CD8-positive, alpha-beta memory T cell (primary cell): ENCODE measurements at regions not wholly inside any gene's neighbourhood (a gene's known extent, or its start where the extent isn't known, plus 50 kb on each side); places are given as distances from the start of the nearest gene placed in this dataset.
A peak's percentile ranks its signal among the peaks of the same experiment; 100 is the strongest.

ENCODE experiments used
- CTCF ChIA-PET: fragments of 350-600 bp; sonication (Branson Sonifier 250); formaldehyde crosslinking; loops from one replicate; lab custom pipeline; 2021; ENCODE audit warnings: antibody characterized with exemption; lab: Charles Lee
- POLR2A ChIA-PET: fragments of 350-600 bp; sonication (Branson Sonifier 250); formaldehyde crosslinking; loops from one replicate; lab custom pipeline; 2021; ENCODE audit warnings: antibody characterized with exemption; lab: Charles Lee
- DNase-seq, 5 donors: peaks; one replicate each; pipeline versions ENCODE4 v3.0.0 to v3.0.0-alpha.2; 2020 to 2022; ENCODE audit warnings: mixed read lengths in 1 of 5
- H3K27ac ChIP-seq: one replicate; pipeline ENCODE4 v1.7.0; 2013; ENCODE audit warnings: low read depth, mild to moderate bottlenecking, low read length, moderate library complexity
- H3K27me3 ChIP-seq: 2 replicates; pipeline ENCODE4 v1.7.0; 2013; ENCODE audit warnings: low read length, mild to moderate bottlenecking; ENCODE audit not compliant: insufficient read depth, poor library complexity, severe bottlenecking
- H3K36me3 ChIP-seq: 2 replicates; pipeline ENCODE4 v1.7.0; 2013; ENCODE audit warnings: mild to moderate bottlenecking, low read length, moderate library complexity; ENCODE audit not compliant: insufficient read depth
- H3K4me1 ChIP-seq: 2 replicates; pipeline ENCODE4 v1.7.0; 2013; ENCODE audit warnings: mild to moderate bottlenecking, low read length, moderate library complexity; ENCODE audit not compliant: insufficient read depth
- H3K4me3 ChIP-seq: 2 replicates; pipeline ENCODE4 v1.7.0; 2013; ENCODE audit warnings: mild to moderate bottlenecking, low read length
- H3K9me3 ChIP-seq: 2 replicates; pipeline ENCODE4 v1.7.0; 2013; ENCODE audit warnings: mild to moderate bottlenecking, low read length
- H3K27ac Mint-ChIP-seq, 8 donors: one replicate each; pipeline ENCODE4 v1.8.0; 2020 to 2021; ENCODE audit warnings: mixed read lengths in 8 of 8, mild to moderate bottlenecking in 6 of 8, inconsistent platforms in 3 of 8, moderate library complexity in 3 of 8
- H3K27me3 Mint-ChIP-seq, 2 donors: one replicate each; pipeline ENCODE4 v1.8.0; 2020 to 2021; ENCODE audit warnings: mixed read lengths in 2 of 2, mild to moderate bottlenecking in 1 of 2, moderate library complexity in 1 of 2
- H3K36me3 Mint-ChIP-seq, 3 donors: one replicate each; pipeline ENCODE4 v1.8.0; 2020 to 2021; ENCODE audit warnings: mixed read lengths in 3 of 3, inconsistent platforms in 1 of 3, mild to moderate bottlenecking in 1 of 3
- H3K4me1 Mint-ChIP-seq, 3 donors: one replicate each; pipeline ENCODE4 v1.8.0; 2020 to 2021; ENCODE audit warnings: mixed read lengths in 3 of 3, inconsistent platforms in 1 of 3, mild to moderate bottlenecking in 1 of 3
- H3K4me3 Mint-ChIP-seq, 7 donors: one replicate each; pipeline ENCODE4 v1.8.0; 2020 to 2021; ENCODE audit warnings: mixed read lengths in 7 of 7, mild to moderate bottlenecking in 6 of 7, moderate library complexity in 4 of 7, inconsistent platforms in 2 of 7
- H3K9me3 Mint-ChIP-seq, 5 donors: one replicate each; pipeline ENCODE4 v1.8.0; 2020 to 2022; ENCODE audit warnings: mixed read lengths in 5 of 5, mild to moderate bottlenecking in 3 of 5, moderate library complexity in 2 of 5, inconsistent platforms in 1 of 5

DNA sequence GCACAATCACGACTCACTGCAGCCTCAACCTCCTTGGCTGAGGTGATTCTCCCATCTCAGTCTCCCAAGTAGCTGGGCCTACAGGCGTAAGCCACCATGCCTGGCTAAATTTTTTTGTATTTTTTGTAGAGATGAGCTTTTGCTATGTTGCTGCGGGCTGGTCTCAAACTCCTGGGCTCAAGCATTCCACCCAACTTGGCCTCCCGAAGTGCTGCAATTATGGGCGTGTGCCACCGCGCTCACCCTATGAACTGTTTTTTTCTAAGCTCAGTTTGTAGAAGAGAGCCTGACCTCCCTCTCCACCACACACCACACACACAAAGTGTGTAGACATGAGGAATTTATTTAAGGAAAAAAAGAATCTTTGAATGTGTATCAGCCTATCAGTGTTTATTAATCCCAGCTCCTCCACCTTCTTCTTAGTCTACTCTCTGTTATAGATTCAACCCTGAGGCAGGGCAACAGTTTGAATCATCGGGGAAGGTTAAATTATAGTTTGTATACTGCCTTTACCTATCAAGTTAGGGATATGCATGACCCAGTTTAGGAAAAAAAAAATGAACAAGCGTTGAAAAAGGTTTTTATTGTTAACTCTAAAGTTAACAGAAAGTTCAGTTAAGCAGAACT lies 74.1 kb downstream of the PLEKHG1 start:
- no peak overlapping the region for H3K4me3 ChIP-seq
- peaks cover 0 to 5% (median 0%) of the 10 kb centered on the region in 3 donors for H3K36me3 Mint-ChIP-seq
- H3K27me3 ChIP-seq, result no peaks in the 10 kb centered on the region
- ChIA-PET CTCF (no interaction called here), POLR2A (no interaction called here)
- no peak overlapping the region for H3K27ac ChIP-seq
- H3K4me3 Mint-ChIP-seq, result no peak overlapping the region
- H3K9me3 Mint-ChIP-seq, result no peaks in the 10 kb centered on the region
- DNase-seq, result no peak
- peak overlapping the region in 1 of 8 donors; percentile 47 for H3K27ac Mint-ChIP-seq
- no peaks in the 10 kb centered on the region for H3K27me3 Mint-ChIP-seq
- H3K4me1 Mint-ChIP-seq, result peaks cover 0 to 9% (median 6%) of the 10 kb centered on the region in 3 donors
- H3K9me3 ChIP-seq, result no peaks in the 10 kb centered on the region
- H3K36me3 ChIP-seq, result no peaks in the 10 kb centered on the region
- no peaks in the 10 kb centered on the region for H3K4me1 ChIP-seq

DNA sequence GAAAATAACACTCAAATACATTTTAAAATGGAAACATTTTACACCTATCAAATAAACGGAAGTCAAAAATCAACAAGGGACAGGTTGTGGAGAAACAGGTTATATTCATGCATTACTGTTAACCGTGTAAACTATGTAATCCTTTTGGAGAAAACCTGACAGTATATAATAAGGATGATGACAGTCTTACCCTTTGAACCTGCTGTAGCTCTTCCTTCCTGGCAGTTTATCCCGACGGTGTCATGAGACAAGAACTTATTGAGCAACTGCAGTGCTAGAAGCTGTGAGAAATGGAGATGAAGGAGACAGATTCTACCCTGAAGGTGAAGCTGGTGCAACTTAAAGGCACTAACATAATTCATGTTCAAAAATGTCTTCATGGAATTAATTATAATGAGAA lies 76.7 kb downstream of the PLEKHG1 start:
- H3K36me3 Mint-ChIP-seq, result peaks cover 0 to 5% (median 0%) of the 10 kb centered on the region in 3 donors
- H3K27ac Mint-ChIP-seq, result no peak overlapping the region
- POLR2A ChIA-PET, result no interaction called here
- Histone ChIP-seq H3K4me3 (no peak overlapping the region), H3K27me3 (no peaks in the 10 kb centered on the region), H3K36me3 (no peaks in the 10 kb centered on the region), H3K4me1 (no peaks in the 10 kb centered on the region), H3K27ac (no peak overlapping the region), H3K9me3 (no peaks in the 10 kb centered on the region)
- no peaks in the 10 kb centered on the region for H3K27me3 Mint-ChIP-seq
- CTCF ChIA-PET, result no interaction called here
- peaks cover 0 to 6% (median 6%) of the 10 kb centered on the region in 3 donors for H3K4me1 Mint-ChIP-seq
- no peak overlapping the region for H3K4me3 Mint-ChIP-seq
- H3K9me3 Mint-ChIP-seq, result no peaks in the 10 kb centered on the region
- DNase-seq, result no peak

DNA sequence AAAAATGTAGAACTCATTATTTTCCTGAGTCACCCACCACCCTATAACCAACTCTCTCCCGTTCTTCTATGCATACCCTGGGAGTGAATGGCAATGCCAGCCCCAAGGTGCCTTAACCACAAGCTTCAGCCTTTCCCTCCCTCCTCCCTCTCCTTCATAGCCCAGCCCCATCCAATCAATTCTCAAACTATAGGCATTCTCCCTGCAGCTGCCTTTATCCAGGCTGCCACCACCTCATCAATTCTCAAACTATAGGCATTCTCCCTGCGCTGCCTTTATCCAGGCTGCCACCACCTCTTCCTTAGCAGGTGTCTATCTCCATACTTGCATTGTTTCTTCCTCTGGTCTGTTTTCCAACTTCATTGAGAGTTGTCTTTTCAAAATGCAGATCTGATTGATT lies 77.1 kb downstream of the PLEKHG1 start:
- H3K36me3 Mint-ChIP-seq, result peaks cover 0 to 5% (median 0%) of the 10 kb centered on the region in 3 donors
- H3K27me3 ChIP-seq, result no peaks in the 10 kb centered on the region
- no peak overlapping the region for H3K4me3 Mint-ChIP-seq
- no peaks in the 10 kb centered on the region for H3K9me3 Mint-ChIP-seq
- no peaks in the 10 kb centered on the region for H3K36me3 ChIP-seq
- no peaks in the 10 kb centered on the region for H3K4me1 ChIP-seq
- no peak overlapping the region for H3K4me3 ChIP-seq
- H3K9me3 ChIP-seq, result no peaks in the 10 kb centered on the region
- peaks cover 0 to 6% (median 6%) of the 10 kb centered on the region in 3 donors for H3K4me1 Mint-ChIP-seq
- H3K27ac Mint-ChIP-seq, result no peak overlapping the region
- no peak overlapping the region for H3K27ac ChIP-seq
- H3K27me3 Mint-ChIP-seq, result no peaks in the 10 kb centered on the region
- ChIA-PET POLR2A (no interaction called here), CTCF (no interaction called here)
- DNase-seq, result no peak

DNA sequence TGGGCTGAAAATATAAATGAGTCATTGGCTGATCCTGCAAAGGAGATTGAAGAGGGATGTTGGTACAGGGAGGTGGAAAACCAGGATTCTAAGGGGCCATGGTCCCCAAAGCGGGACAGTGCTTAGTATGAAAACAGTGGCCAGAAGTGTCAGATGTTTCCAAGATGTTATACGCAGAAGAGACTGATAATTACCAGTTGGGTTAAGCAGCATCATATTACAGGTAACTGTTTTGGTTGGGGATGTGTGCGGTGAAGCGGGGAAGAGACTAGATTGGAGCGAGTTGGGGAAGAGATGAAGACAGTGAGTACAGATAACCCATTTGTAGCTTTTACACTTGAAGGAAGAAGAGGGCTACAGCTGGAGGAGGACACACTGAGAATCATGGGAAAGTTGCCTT lies 80.8 kb downstream of the PLEKHG1 start:
- no peaks in the 10 kb centered on the region for H3K36me3 ChIP-seq
- H3K36me3 Mint-ChIP-seq, result peaks cover 0 to 5% (median 0%) of the 10 kb centered on the region in 3 donors
- DNase-seq, result no peak
- H3K4me1 Mint-ChIP-seq, result no peaks in the 10 kb centered on the region
- H3K4me3 Mint-ChIP-seq, result no peak overlapping the region
- no peak overlapping the region for H3K27ac ChIP-seq
- no peaks in the 10 kb centered on the region for H3K9me3 ChIP-seq
- no peaks in the 10 kb centered on the region for H3K27me3 Mint-ChIP-seq
- ChIA-PET CTCF (no interaction called here), POLR2A (interaction anchor here (0.6 kb wide), 1 partner anchor 34 kb away, joined by 3 read pairs; no protein-coding TSS in a partner anchor)
- H3K27ac Mint-ChIP-seq, result no peak overlapping the region
- H3K4me3 ChIP-seq, result no peak overlapping the region
- no peaks in the 10 kb centered on the region for H3K9me3 Mint-ChIP-seq
- no peaks in the 10 kb centered on the region for H3K27me3 ChIP-seq
- no peaks in the 10 kb centered on the region for H3K4me1 ChIP-seq

DNA sequence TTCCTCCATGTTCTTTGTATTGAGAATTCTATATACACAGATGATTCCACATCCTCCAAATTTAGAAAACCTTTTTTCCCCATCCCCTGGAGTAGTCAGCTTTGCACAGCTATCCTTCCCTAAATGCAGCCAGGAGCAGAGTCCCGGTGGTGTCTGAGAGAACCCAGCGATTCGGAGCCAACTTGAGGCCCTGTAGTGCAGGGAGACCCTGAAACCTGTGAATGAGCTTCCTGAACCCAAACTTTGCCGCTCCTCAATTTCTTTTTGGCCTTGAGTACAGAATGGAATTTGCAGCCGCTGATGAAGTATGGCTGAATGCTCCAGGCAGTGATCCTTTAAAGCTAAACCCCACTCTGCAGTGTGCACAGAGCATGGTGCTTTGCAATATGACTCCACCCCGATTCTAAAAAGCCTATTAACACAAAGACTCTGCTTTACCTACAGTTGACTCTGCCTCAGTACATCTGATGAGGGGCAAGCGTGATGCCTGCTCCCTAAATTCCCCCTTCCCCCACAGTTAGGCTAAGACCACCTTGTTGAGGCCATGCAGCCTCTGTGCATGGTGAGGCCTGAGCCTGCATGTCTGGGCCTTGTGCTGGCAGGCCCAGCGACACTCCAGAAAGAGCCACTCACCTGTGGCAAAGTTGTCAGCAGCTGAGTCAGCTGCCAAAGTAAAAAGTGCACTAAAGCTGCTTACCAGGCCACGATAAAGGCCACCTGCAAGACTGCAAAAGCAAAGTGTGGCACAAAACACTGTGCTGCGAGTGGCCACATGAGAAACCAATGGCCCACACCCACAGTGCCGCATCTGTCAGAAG lies 82.1 kb downstream of the PLEKHG1 start:
- Mint-ChIP-seq H3K9me3 (no peaks in the 10 kb centered on the region), H3K4me1 (no peaks in the 10 kb centered on the region), H3K36me3 (peaks cover 0 to 5% (median 0%) of the 10 kb centered on the region in 3 donors), H3K27ac (no peak overlapping the region), H3K4me3 (no peak overlapping the region), H3K27me3 (no peaks in the 10 kb centered on the region)
- ChIA-PET CTCF (no interaction called here), POLR2A (no interaction called here)
- no peak overlapping the region for H3K27ac ChIP-seq
- no peak for DNase-seq
- no peaks in the 10 kb centered on the region for H3K9me3 ChIP-seq
- H3K27me3 ChIP-seq, result no peaks in the 10 kb centered on the region
- H3K4me3 ChIP-seq, result no peak overlapping the region
- H3K36me3 ChIP-seq, result no peaks in the 10 kb centered on the region
- H3K4me1 ChIP-seq, result no peaks in the 10 kb centered on the region

DNA sequence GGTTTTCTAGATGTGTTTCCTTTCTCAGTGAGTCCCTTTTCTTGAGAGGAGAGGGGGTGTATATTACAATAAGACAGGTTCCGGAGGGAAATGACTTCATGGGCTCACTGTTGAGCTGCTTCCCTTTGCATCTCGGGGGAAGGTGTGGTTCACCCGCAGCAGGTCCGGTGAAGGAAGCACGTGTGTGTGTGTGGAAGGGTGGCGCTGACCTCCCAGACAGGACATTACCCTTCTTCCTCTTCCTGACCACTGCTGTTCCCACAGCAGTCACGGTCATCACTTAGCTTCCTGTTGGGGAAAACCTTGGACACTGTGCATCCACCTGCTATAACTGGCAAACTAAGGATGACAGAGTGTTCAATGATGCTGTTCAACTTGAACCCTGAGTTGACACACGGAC lies 83.6 kb downstream of the PLEKHG1 start:
- no peaks in the 10 kb centered on the region for H3K4me1 Mint-ChIP-seq
- ChIA-PET POLR2A (no interaction called here), CTCF (no interaction called here)
- no peak overlapping the region for H3K27ac ChIP-seq
- no peaks in the 10 kb centered on the region for H3K27me3 Mint-ChIP-seq
- no peaks in the 10 kb centered on the region for H3K36me3 Mint-ChIP-seq
- no peaks in the 10 kb centered on the region for H3K36me3 ChIP-seq
- no peaks in the 10 kb centered on the region for H3K27me3 ChIP-seq
- H3K4me3 ChIP-seq, result no peak overlapping the region
- no peaks in the 10 kb centered on the region for H3K9me3 ChIP-seq
- DNase-seq, result no peak
- no peaks in the 10 kb centered on the region for H3K9me3 Mint-ChIP-seq
- no peaks in the 10 kb centered on the region for H3K4me1 ChIP-seq
- H3K4me3 Mint-ChIP-seq, result no peak overlapping the region
- no peak overlapping the region for H3K27ac Mint-ChIP-seq

DNA sequence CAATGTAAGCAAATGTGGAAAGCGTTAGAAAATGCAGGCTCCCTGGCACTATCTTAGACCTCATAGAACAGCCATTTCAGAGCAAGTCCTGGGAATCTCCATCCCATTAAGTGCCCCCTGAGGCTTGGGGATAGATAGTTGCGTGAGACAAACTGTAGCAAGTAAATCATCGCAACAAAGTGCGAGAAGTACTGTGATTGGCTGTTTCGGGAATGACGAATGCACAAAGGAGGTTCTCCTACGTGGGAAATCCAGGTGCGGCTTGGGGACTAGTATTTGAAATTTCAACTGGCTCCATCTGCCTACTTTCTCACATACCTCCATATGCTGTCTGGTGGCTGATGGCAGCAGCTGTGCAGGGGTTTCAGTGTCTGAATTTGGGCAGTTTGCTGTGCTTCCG lies 84.5 kb downstream of the PLEKHG1 start:
- no peaks in the 10 kb centered on the region for H3K4me1 ChIP-seq

DNA sequence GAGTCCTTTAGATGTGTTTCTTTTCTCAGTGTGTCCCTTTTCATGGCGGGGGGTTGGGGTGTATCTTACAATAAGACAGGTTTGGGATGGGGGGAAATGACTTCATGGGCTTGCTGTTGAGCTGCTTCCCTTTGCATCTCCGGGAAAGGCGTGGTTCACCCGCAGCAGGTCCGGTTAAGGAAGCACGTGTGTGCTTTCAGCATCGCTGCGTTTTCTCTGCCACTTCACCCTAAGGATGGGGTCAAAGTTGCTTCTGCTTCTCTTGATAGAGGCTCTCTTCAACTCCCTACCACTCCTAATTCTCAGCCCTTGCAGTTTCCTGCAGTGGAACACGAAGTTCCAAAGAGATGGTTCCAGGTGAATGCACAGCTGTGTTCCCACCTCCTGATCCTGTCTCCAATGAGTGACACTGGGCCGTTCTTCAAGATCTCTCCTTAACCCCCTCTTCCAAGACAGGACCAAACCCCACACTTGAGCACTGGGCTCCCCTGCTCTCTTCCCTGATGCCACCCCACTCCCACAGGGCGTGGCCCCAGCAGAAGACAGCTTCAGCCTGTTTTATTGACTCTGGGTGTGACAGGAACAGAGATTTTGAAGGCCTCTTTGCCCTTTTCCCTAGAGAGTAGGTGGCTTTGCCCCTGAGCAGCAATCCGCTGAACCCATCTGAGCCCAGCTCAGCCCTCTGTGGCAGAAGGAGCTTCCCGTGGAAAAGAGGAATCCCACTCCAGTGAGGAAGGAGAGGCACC lies 85.2 kb downstream of the PLEKHG1 start:
- H3K4me1 Mint-ChIP-seq, result no peaks in the 10 kb centered on the region
- no peaks in the 10 kb centered on the region for H3K36me3 Mint-ChIP-seq
- Histone ChIP-seq H3K36me3 (no peaks in the 10 kb centered on the region), H3K27ac (no peak overlapping the region), H3K4me3 (no peak overlapping the region), H3K27me3 (no peaks in the 10 kb centered on the region), H3K4me1 (no peaks in the 10 kb centered on the region), H3K9me3 (no peaks in the 10 kb centered on the region)
- H3K4me3 Mint-ChIP-seq, result no peak overlapping the region
- no peak for DNase-seq
- H3K27me3 Mint-ChIP-seq, result no peaks in the 10 kb centered on the region
- ChIA-PET CTCF (interaction anchor here (1.6 to 1.7 kb wide), 2 partner anchors 12 to 130 kb away, joined by 4 to 6 read pairs; no protein-coding TSS in a partner anchor), POLR2A (no interaction called here)
- H3K9me3 Mint-ChIP-seq, result no peaks in the 10 kb centered on the region
- H3K27ac Mint-ChIP-seq, result peak overlapping the region in 1 of 8 donors; percentile 35

More for the DNA sequence above, 84.5 kb downstream of the PLEKHG1 start:
- Mint-ChIP-seq H3K9me3 (no peaks in the 10 kb centered on the region), H3K4me3 (no peak overlapping the region), H3K27me3 (no peaks in the 10 kb centered on the region), H3K27ac (peak overlapping the region in 1 of 8 donors; percentile 35), H3K4me1 (no peaks in the 10 kb centered on the region), H3K36me3 (no peaks in the 10 kb centered on the region)
- H3K9me3 ChIP-seq, result no peaks in the 10 kb centered on the region
- H3K4me3 ChIP-seq, result no peak overlapping the region
- ChIA-PET CTCF (no interaction called here), POLR2A (no interaction called here)
- DNase-seq, result no peak
- H3K27ac ChIP-seq, result no peak overlapping the region
- H3K27me3 ChIP-seq, result no peaks in the 10 kb centered on the region
- H3K36me3 ChIP-seq, result no peaks in the 10 kb centered on the region
